Liver (tissue), 8 donors: ENCODE measurements at regions not wholly inside any gene's neighbourhood (a gene's known extent, or its start where the extent isn't known, plus 50 kb on each side); places are given as distances from the start of the nearest gene placed in this dataset.

Source experiments
- DNase-seq: peaks from one replicate; pipeline ENCODE4 v3.0.0-alpha.2; 2017; ENCODE audit warnings: low spot score
- H3K27ac ChIP-seq, 2 donors: one replicate each; pipeline ENCODE4 v1.7.0; 2013; ENCODE audit warnings: inconsistent platforms in 2 of 2, low read length in 2 of 2, control low read depth in 1 of 2, low read depth in 1 of 2, mild to moderate bottlenecking in 1 of 2
- H3K27me3 ChIP-seq, 4 donors: one replicate each; pipeline versions ENCODE4 v1.6.1 to v1.7.0; 2013; ENCODE audit warnings: low read length in 3 of 4, inconsistent platforms in 1 of 4, mild to moderate bottlenecking in 1 of 4, moderate library complexity in 1 of 4; ENCODE audit not compliant: control insufficient read depth in 4 of 4, insufficient read depth in 4 of 4
- H3K36me3 ChIP-seq, 4 donors: one replicate each; pipeline versions ENCODE4 v1.6.1 to v1.7.0; 2013; ENCODE audit warnings: low read length in 3 of 4, mild to moderate bottlenecking in 3 of 4, low read depth in 1 of 4, moderate library complexity in 1 of 4; ENCODE audit not compliant: control insufficient read depth in 4 of 4, insufficient read depth in 3 of 4
- H3K4me1 ChIP-seq, 4 donors: one replicate each; pipeline versions ENCODE4 v1.6.1 to v1.7.0; 2013; ENCODE audit warnings: low read length in 3 of 4, mild to moderate bottlenecking in 3 of 4, moderate library complexity in 1 of 4; ENCODE audit not compliant: control insufficient read depth in 4 of 4, insufficient read depth in 4 of 4
- H3K4me3 ChIP-seq, 3 donors: one replicate each; pipeline versions ENCODE4 v1.6.1 to v1.7.0; 2013; ENCODE audit warnings: low read length in 3 of 3, control low read depth in 1 of 3, low read depth in 1 of 3, mild to moderate bottlenecking in 1 of 3
- H3K9ac ChIP-seq, 2 donors: one replicate each; pipeline ENCODE4 v1.7.0; 2013; ENCODE audit warnings: low read length in 2 of 2, mild to moderate bottlenecking in 2 of 2, moderate library complexity in 2 of 2, control low read depth in 1 of 2, low read depth in 1 of 2
- H3K9me3 ChIP-seq, 4 donors: one replicate each; pipeline versions ENCODE4 v1.6.1 to v1.7.0; 2013; ENCODE audit warnings: low read length in 3 of 4; ENCODE audit not compliant: control insufficient read depth in 4 of 4
- CTCF ChIP-seq: fragments of 150-350 bp; IDR thresholded peaks from 2 replicates; pipeline ENCODE4 v1.5.1; 2017; ENCODE audit warnings: improper control_type of control experiment, low read depth, low read length; ENCODE audit not compliant: missing input control
- EGR1 ChIP-seq, 2 donors: IDR thresholded peaks; 2 replicates each; pipeline ENCODE4 v1.6.1; 2016 to 2018; ENCODE audit warnings: antibody characterized with exemption in 2 of 2, low read depth in 2 of 2
- FOXA1 ChIP-seq: IDR thresholded peaks from 2 replicates; pipeline ENCODE4 v1.6.1; 2016; ENCODE audit warnings: antibody characterized with exemption
- GABPA ChIP-seq, 2 donors: IDR thresholded peaks in 1 of 2; conservative IDR thresholded peaks in 1 of 2; 2 replicates each; pipeline ENCODE4 v1.6.1; 2016; ENCODE audit warnings: antibody characterized with exemption in 2 of 2, mild to moderate bottlenecking in 1 of 2, moderate library complexity in 1 of 2
- HNF4A ChIP-seq, 2 donors: conservative IDR thresholded peaks; 2 replicates each; pipeline ENCODE4 v1.6.1; 2016; ENCODE audit warnings: antibody characterized with exemption in 2 of 2, mild to moderate bottlenecking in 2 of 2
- HNF4G ChIP-seq: IDR thresholded peaks from 2 replicates; pipeline ENCODE4 v1.6.1; 2016; ENCODE audit warnings: antibody characterized with exemption
- JUND ChIP-seq, 2 donors: IDR thresholded peaks; 2 replicates each; pipeline ENCODE4 v1.6.1; 2016; ENCODE audit warnings: antibody characterized with exemption in 2 of 2
- RXRA ChIP-seq, 2 donors: IDR thresholded peaks; 2 replicates each; pipeline ENCODE4 v1.6.1; 2017 to 2018; ENCODE audit warnings: antibody characterized with exemption in 2 of 2, mild to moderate bottlenecking in 1 of 2
- SP1 ChIP-seq: IDR thresholded peaks from 2 replicates; pipeline ENCODE4 v1.6.1; 2018; ENCODE audit warnings: antibody characterized with exemption, mild to moderate bottlenecking
- YY1 ChIP-seq: IDR thresholded peaks from 2 replicates; pipeline ENCODE4 v1.6.1; 2016; ENCODE audit warnings: antibody characterized with exemption, mild to moderate bottlenecking
- WGBS: extraction: QIAGEN DNeasy Blood & Tissue Kit; methylation state at CpG from one replicate; pipeline ENCODE4 v1.1.7; 2013; 5-methylcytosine and 5-hydroxymethylcytosine counted together
- TF ChIP-seq, protein P1 (sequence below): IDR thresholded peaks from 2 replicates; pipeline ENCODE4 v1.6.1; 2016; ENCODE audit warnings: antibody characterized with exemption
- TF ChIP-seq, protein P2 (sequence below): IDR thresholded peaks from 2 replicates; pipeline ENCODE4 v1.6.1; 2016; ENCODE audit warnings: antibody characterized with exemption, mild to moderate bottlenecking
- donor health status: healthy.
- donor health status: healthy.
- donor health status: healthy.
- donor health status: healthy.
- donor health status: healthy.

GRCh38 chr16:52800432-52800831, 252.3 kb downstream of the CHD9NB start (continued):
- no peak for TF ChIP-seq CTCF
- no peak for TF ChIP-seq GABPA (IDR thresholded peaks at IDR 0.05 in 1 of 2, conservative IDR thresholded peaks at IDR 0.05 in 1 of 2)

- WGBS = 88% methylated on average over 2 of the region's 2 CpGs
Measured at GRCh38 chr16:52799149-52799548, 252.2 kb upstream of the TOX3 start.

DNA sequence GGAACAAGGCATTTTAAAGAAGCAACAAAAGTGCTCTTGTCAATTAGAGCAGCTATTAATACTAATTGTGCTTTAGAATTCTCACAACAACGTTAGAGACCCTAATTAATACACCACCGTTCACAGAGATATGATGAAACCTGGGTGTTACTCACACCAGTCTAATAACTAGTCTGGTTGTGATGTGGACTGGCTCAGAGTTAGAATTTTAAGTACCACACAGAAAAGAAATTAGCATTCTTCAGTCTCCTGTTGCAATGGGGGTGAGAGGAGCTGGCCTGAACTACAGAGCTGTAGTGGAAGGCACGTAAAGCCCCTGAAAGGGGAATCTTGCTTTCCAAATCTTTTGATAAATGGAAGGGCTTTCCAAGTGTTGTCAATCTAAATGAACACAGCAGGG, 240.8 kb upstream of the TOX3 start:
- no peak overlapping the region for H3K9ac ChIP-seq
- no peak overlapping the region for H3K4me3 ChIP-seq
- WGBS = 66% methylated on average over 3 of the region's 3 CpGs
- no peak overlapping the region for H3K27ac ChIP-seq
- no peak for DNase-seq
- no peaks in the 10 kb centered on the region for H3K27me3 ChIP-seq
- TF ChIP-seq JUND (IDR thresholded peaks at IDR 0.05) = no peak
- no peak for TF ChIP-seq SP1
- TF ChIP-seq CTCF = no peak
- no peaks in the 10 kb centered on the region for H3K4me1 ChIP-seq
- no peaks in the 10 kb centered on the region for H3K36me3 ChIP-seq
- H3K9me3 ChIP-seq = no peaks in the 10 kb centered on the region

More at GRCh38 chr16:52799149-52799548, 252.2 kb upstream of the TOX3 start:
- Histone ChIP-seq H3K4me1 (no peaks in the 10 kb centered on the region), H3K4me3 (no peak overlapping the region), H3K9ac (no peak overlapping the region), H3K9me3 (no peaks in the 10 kb centered on the region), H3K27ac (no peak overlapping the region), H3K27me3 (no peaks in the 10 kb centered on the region), H3K36me3 (no peaks in the 10 kb centered on the region)
- TF ChIP-seq YY1 = no peak
- TF ChIP-seq GABPA (IDR thresholded peaks at IDR 0.05 in 1 of 2, conservative IDR thresholded peaks at IDR 0.05 in 1 of 2) = no peak
- TF ChIP-seq, protein P1, sequence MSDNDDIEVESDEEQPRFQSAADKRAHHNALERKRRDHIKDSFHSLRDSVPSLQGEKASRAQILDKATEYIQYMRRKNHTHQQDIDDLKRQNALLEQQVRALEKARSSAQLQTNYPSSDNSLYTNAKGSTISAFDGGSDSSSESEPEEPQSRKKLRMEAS = no peak
- TF ChIP-seq HNF4A (conservative IDR thresholded peaks at IDR 0.05) = no peak
- no peak for TF ChIP-seq CTCF
- no peak for DNase-seq

DNA sequence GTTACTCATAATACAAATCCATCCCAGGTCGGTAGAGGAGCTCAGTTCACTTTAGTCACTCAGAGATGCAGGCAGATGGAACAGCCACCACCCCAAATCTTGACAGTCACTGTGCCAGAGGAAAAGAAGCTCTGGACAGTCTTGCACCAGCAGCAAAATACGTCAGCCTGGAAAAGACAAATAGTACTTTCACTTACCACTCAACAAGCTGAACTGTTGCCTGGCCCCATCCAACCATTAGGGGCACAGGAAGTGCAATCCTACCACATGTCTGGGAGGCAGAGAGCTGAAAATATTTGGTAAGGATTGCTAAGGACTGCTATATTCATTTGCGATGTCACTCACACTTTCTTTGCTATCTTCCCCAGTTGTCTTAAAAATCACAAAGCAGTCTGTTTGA, 239.1 kb upstream of the TOX3 start:
- 73% methylated on average over 3 of the region's 3 CpGs for WGBS
- no peak for DNase-seq
- Histone ChIP-seq H3K27me3 (no peaks in the 10 kb centered on the region), H3K9ac (no peak overlapping the region), H3K9me3 (no peaks in the 10 kb centered on the region), H3K36me3 (no peaks in the 10 kb centered on the region), H3K4me3 (no peak overlapping the region), H3K4me1 (no peaks in the 10 kb centered on the region), H3K27ac (no peak overlapping the region)
- TF ChIP-seq YY1 (no peak), EGR1 (IDR thresholded peaks at IDR 0.05; ENCODE audit: low read depth in 2 of 2) (no peak), RXRA (IDR thresholded peaks at IDR 0.05) (no peak), CTCF (no peak), FOXA1 (no peak), HNF4G (no peak), SP1 (no peak)
- TF ChIP-seq, protein P2, sequence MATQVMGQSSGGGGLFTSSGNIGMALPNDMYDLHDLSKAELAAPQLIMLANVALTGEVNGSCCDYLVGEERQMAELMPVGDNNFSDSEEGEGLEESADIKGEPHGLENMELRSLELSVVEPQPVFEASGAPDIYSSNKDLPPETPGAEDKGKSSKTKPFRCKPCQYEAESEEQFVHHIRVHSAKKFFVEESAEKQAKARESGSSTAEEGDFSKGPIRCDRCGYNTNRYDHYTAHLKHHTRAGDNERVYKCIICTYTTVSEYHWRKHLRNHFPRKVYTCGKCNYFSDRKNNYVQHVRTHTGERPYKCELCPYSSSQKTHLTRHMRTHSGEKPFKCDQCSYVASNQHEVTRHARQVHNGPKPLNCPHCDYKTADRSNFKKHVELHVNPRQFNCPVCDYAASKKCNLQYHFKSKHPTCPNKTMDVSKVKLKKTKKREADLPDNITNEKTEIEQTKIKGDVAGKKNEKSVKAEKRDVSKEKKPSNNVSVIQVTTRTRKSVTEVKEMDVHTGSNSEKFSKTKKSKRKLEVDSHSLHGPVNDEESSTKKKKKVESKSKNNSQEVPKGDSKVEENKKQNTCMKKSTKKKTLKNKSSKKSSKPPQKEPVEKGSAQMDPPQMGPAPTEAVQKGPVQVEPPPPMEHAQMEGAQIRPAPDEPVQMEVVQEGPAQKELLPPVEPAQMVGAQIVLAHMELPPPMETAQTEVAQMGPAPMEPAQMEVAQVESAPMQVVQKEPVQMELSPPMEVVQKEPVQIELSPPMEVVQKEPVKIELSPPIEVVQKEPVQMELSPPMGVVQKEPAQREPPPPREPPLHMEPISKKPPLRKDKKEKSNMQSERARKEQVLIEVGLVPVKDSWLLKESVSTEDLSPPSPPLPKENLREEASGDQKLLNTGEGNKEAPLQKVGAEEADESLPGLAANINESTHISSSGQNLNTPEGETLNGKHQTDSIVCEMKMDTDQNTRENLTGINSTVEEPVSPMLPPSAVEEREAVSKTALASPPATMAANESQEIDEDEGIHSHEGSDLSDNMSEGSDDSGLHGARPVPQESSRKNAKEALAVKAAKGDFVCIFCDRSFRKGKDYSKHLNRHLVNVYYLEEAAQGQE = no peak
